PC-9 (cell line): ENCODE measurements at regions not wholly inside any gene's neighbourhood (a gene's known extent, or its start where the extent isn't known, plus 50 kb on each side); places are given as distances from the start of the nearest gene placed in this dataset.

ENCODE experiments used
- EZH2 ChIP-seq: fragments of 200-600 bp; sonication (generic); IDR thresholded peaks from 2 replicates; pipeline ENCODE4 v1.8.0; 2017; ENCODE audit warnings: antibody characterized with exemption, low read depth
- TF ChIP-seq, protein P1 (sequence below): fragments of 200-600 bp; sonication (generic); conservative IDR thresholded peaks from 2 replicates; pipeline ENCODE4 v1.6.1; 2017; ENCODE audit warnings: mixed run types, antibody characterized with exemption, mild to moderate bottlenecking, moderate library complexity

DNA sequence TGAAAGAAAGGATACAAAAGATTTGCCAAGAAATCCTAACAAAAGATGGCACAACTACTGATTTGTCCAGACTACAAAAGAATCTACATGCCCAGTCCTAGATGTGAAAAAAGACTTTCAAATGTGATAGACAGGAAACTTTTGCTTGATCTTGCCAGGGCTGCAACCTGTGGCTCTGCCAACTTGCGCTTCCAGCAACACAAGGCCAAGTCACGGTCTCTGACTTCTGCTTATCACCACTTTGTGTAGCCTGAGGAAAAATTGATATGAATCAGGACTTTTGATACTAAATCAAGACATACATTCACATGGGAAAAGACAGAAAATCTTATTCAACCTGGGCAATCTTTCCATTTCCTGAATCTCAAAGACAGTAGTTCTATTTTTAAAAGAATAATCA lies 366.0 kb downstream of the RAB38 start:
- TF ChIP-seq, protein P1, sequence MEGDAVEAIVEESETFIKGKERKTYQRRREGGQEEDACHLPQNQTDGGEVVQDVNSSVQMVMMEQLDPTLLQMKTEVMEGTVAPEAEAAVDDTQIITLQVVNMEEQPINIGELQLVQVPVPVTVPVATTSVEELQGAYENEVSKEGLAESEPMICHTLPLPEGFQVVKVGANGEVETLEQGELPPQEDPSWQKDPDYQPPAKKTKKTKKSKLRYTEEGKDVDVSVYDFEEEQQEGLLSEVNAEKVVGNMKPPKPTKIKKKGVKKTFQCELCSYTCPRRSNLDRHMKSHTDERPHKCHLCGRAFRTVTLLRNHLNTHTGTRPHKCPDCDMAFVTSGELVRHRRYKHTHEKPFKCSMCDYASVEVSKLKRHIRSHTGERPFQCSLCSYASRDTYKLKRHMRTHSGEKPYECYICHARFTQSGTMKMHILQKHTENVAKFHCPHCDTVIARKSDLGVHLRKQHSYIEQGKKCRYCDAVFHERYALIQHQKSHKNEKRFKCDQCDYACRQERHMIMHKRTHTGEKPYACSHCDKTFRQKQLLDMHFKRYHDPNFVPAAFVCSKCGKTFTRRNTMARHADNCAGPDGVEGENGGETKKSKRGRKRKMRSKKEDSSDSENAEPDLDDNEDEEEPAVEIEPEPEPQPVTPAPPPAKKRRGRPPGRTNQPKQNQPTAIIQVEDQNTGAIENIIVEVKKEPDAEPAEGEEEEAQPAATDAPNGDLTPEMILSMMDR: no peak
- TF ChIP-seq EZH2: no peak
